ENCODE measurements at regions not wholly inside any gene's neighbourhood (a gene's known extent, or its start where the extent isn't known, plus 50 kb on each side); places are given as distances from the start of the nearest gene placed in this dataset.

GRCh38 chr17:56739776-56740175 is 93.9 kb downstream of the C17orf67 start:
- no peak for TF ChIP-seq POLR2A (IDR thresholded peaks at IDR 0.05)
- TF ChIP-seq EP300 (IDR thresholded peaks at IDR 0.05) = no peak
- TF ChIP-seq, protein P1, sequence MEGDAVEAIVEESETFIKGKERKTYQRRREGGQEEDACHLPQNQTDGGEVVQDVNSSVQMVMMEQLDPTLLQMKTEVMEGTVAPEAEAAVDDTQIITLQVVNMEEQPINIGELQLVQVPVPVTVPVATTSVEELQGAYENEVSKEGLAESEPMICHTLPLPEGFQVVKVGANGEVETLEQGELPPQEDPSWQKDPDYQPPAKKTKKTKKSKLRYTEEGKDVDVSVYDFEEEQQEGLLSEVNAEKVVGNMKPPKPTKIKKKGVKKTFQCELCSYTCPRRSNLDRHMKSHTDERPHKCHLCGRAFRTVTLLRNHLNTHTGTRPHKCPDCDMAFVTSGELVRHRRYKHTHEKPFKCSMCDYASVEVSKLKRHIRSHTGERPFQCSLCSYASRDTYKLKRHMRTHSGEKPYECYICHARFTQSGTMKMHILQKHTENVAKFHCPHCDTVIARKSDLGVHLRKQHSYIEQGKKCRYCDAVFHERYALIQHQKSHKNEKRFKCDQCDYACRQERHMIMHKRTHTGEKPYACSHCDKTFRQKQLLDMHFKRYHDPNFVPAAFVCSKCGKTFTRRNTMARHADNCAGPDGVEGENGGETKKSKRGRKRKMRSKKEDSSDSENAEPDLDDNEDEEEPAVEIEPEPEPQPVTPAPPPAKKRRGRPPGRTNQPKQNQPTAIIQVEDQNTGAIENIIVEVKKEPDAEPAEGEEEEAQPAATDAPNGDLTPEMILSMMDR (IDR thresholded peaks at IDR 0.05) = no peak
- H3K4me1 ChIP-seq (ENCODE audit: insufficient read depth) = peaks cover 1% of the 10 kb centered on the region
- 42 to 52% (median 46%) methylated on average over 6 of the region's 6 CpGs for WGBS, 3 donors
- intact Hi-C loops (cut with DNase I) = no loop called here
- H3K4me3 ChIP-seq = no peak overlapping the region
- no peaks in the 10 kb centered on the region for H3K9me3 ChIP-seq
- H3K27me3 ChIP-seq = no peaks in the 10 kb centered on the region
- no peak for DNase-seq
- no peaks in the 10 kb centered on the region for H3K36me3 ChIP-seq
- no peak overlapping the region for H3K27ac ChIP-seq

DNA sequence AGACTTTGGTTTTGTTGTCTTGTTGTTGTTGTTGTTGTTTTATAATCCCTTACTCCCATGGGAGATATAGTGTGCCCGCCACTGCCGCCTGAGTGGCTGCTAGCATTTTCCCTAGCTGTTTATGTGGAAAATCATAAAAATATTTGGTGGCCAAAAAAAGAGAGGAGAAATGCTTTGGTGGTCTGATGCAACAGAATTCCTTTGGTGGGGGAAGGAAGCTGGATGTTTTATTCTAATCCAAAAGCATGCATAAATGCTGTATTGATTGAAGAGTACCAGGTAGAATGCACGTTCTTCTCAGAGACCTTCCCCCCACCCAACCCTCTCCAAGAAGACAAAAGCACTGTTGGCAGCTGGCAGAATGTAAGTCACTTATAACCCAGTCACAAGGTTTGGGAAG is 93.2 kb downstream of the C17orf67 start:
- intact Hi-C loops (cut with DNase I) = no loop called here
- 63 to 78% (median 72%) methylated on average over 3 of the region's 3 CpGs for WGBS, 3 donors

More for the DNA sequence above, 93.2 kb downstream of the C17orf67 start:
- H3K4me1 ChIP-seq (ENCODE audit: insufficient read depth) = peaks cover 1% of the 10 kb centered on the region
- no peaks in the 10 kb centered on the region for H3K36me3 ChIP-seq
- TF ChIP-seq, protein P1 (IDR thresholded peaks at IDR 0.05) = no peak
- TF ChIP-seq POLR2A (IDR thresholded peaks at IDR 0.05) = no peak
- no peak for TF ChIP-seq EP300 (IDR thresholded peaks at IDR 0.05)
- no peaks in the 10 kb centered on the region for H3K27me3 ChIP-seq
- no peak for DNase-seq
- no peak overlapping the region for H3K27ac ChIP-seq
- H3K4me3 ChIP-seq = no peak overlapping the region
- no peaks in the 10 kb centered on the region for H3K9me3 ChIP-seq

Data from ovary (tissue), 7 donors.